ENCODE measurements at regions not wholly inside any gene's neighbourhood (a gene's known extent, or its start where the extent isn't known, plus 50 kb on each side); places are given as distances from the start of the nearest gene placed in this dataset.

GRCh38 chr12:87778065-87778464 lies 251.1 kb downstream of the C12orf50 start:
- WGBS (ENCODE audit: insufficient coverage), result 69% methylated on average over 1 of the region's 1 CpG
- peaks cover 3% of the 10 kb centered on the region for H3K9me3 ChIP-seq (ENCODE audit: control insufficient read depth, insufficient read depth, low read length)
- DNase-seq (no peak), ATAC-seq (no peak)
- H3K36me3 Mint-ChIP-seq, result no peaks in the 10 kb centered on the region
- H3K4me3 Mint-ChIP-seq, result no peak overlapping the region
- H3K4me1 Mint-ChIP-seq, result no peaks in the 10 kb centered on the region
- no peaks in the 10 kb centered on the region for H3K36me3 ChIP-seq (ENCODE audit: control insufficient read depth, insufficient read depth, low read length)
- no peak overlapping the region for H3K27ac ChIP-seq (ENCODE audit: low read length)
- no peak overlapping the region for H3K4me3 ChIP-seq (ENCODE audit: low read length)
- H3K27ac Mint-ChIP-seq, result no peak overlapping the region
- H3K4me1 ChIP-seq (ENCODE audit: control insufficient read depth, insufficient read depth, low read length), result no peaks in the 10 kb centered on the region
- H3K27me3 ChIP-seq (ENCODE audit: control insufficient read depth, insufficient read depth, low read length), result no peaks in the 10 kb centered on the region
- H3K9me3 Mint-ChIP-seq, result peaks cover 8 to 13% of the 10 kb centered on the region in 2 donors
- intact Hi-C loops (cut with micrococcal nuclease), result no loop called here
- no peaks in the 10 kb centered on the region for H3K27me3 Mint-ChIP-seq (ENCODE audit: low read depth in 2 of 2)
- no peak for TF ChIP-seq CTCF (IDR thresholded peaks at IDR 0.05)

GRCh38 chr12:87775784-87776183 lies 253.4 kb downstream of the C12orf50 start:
- Mint-ChIP-seq H3K4me1 (no peaks in the 10 kb centered on the region), H3K27ac (no peak overlapping the region), H3K36me3 (no peaks in the 10 kb centered on the region), H3K9me3 (peaks cover 8% of the 10 kb centered on the region in 2 donors), H3K4me3 (no peak overlapping the region), H3K27me3 (ENCODE audit: low read depth in 2 of 2) (no peaks in the 10 kb centered on the region)
- TF ChIP-seq CTCF (IDR thresholded peaks at IDR 0.05), result no peak
- H3K36me3 ChIP-seq (ENCODE audit: control insufficient read depth, insufficient read depth, low read length), result no peaks in the 10 kb centered on the region
- H3K4me1 ChIP-seq (ENCODE audit: control insufficient read depth, insufficient read depth, low read length), result no peaks in the 10 kb centered on the region
- no peaks in the 10 kb centered on the region for H3K27me3 ChIP-seq (ENCODE audit: control insufficient read depth, insufficient read depth, low read length)
- no peak overlapping the region for H3K27ac ChIP-seq (ENCODE audit: low read length)
- DNase-seq (no peak), ATAC-seq (no peak)
- peaks cover 3% of the 10 kb centered on the region for H3K9me3 ChIP-seq (ENCODE audit: control insufficient read depth, insufficient read depth, low read length)
- intact Hi-C loops (cut with micrococcal nuclease), result no loop called here
- no peak overlapping the region for H3K4me3 ChIP-seq (ENCODE audit: low read length)

- Mint-ChIP-seq H3K36me3 (no peaks in the 10 kb centered on the region), H3K4me3 (no peak overlapping the region), H3K27ac (no peak overlapping the region), H3K9me3 (peaks cover 6 to 8% of the 10 kb centered on the region in 2 donors), H3K27me3 (ENCODE audit: low read depth in 2 of 2) (no peaks in the 10 kb centered on the region), H3K4me1 (no peaks in the 10 kb centered on the region)
- no peak for DNase-seq
- Histone ChIP-seq H3K27ac (ENCODE audit: low read length) (no peak overlapping the region), H3K4me3 (ENCODE audit: low read length) (no peak overlapping the region), H3K9me3 (ENCODE audit: control insufficient read depth, insufficient read depth, low read length) (peaks cover 2% of the 10 kb centered on the region), H3K27me3 (ENCODE audit: control insufficient read depth, insufficient read depth, low read length) (no peaks in the 10 kb centered on the region), H3K4me1 (ENCODE audit: control insufficient read depth, insufficient read depth, low read length) (no peaks in the 10 kb centered on the region), H3K36me3 (ENCODE audit: control insufficient read depth, insufficient read depth, low read length) (no peaks in the 10 kb centered on the region)
- intact Hi-C loops (cut with micrococcal nuclease), result no loop called here
- ATAC-seq, result no peak
- no peak for TF ChIP-seq CTCF (IDR thresholded peaks at IDR 0.05)
Observed at GRCh38 chr12:87775051-87775450, 254.2 kb downstream of the C12orf50 start.

DNA sequence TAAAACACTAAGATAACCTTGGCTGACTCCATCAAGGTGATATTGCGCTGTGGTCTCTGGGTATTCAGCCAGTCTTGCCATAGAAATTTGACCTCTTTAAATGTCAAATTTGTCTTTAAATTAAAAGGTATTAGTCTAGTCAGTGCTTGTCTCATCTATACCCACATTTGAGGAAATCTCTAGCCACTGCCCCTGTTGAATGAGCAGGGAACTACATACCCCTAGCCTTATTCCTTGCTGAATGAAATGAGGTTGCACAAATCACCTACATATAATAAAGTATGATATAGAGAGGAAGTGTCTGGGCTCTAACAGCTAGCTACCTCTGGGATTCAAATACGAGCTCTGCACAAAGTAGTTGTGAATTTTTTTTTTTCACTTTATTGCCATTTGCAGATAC lies 256.8 kb downstream of the C12orf50 start:
- Histone ChIP-seq H3K27me3 (ENCODE audit: control insufficient read depth, insufficient read depth, low read length) (no peaks in the 10 kb centered on the region), H3K9me3 (ENCODE audit: control insufficient read depth, insufficient read depth, low read length) (no peaks in the 10 kb centered on the region), H3K4me3 (ENCODE audit: low read length) (no peak overlapping the region), H3K4me1 (ENCODE audit: control insufficient read depth, insufficient read depth, low read length) (no peaks in the 10 kb centered on the region), H3K27ac (ENCODE audit: low read length) (no peak overlapping the region), H3K36me3 (ENCODE audit: control insufficient read depth, insufficient read depth, low read length) (no peaks in the 10 kb centered on the region)
- peaks cover 3 to 4% of the 10 kb centered on the region in 2 donors for H3K9me3 Mint-ChIP-seq
- no CpG with 5 or more reads among the region's 2 CpGs for WGBS (ENCODE audit: insufficient coverage)
- TF ChIP-seq CTCF (IDR thresholded peaks at IDR 0.05), result no peak
- H3K4me1 Mint-ChIP-seq, result no peaks in the 10 kb centered on the region
- H3K27me3 Mint-ChIP-seq (ENCODE audit: low read depth in 2 of 2), result no peaks in the 10 kb centered on the region
- no peak overlapping the region for H3K27ac Mint-ChIP-seq
- intact Hi-C loops (cut with micrococcal nuclease), result no loop called here
- no peak overlapping the region for H3K4me3 Mint-ChIP-seq
- ATAC-seq (no peak), DNase-seq (no peak)
- H3K36me3 Mint-ChIP-seq, result no peaks in the 10 kb centered on the region
